SK-N-SH (cell line): ENCODE measurements at regions not wholly inside any gene's neighbourhood (a gene's known extent, or its start where the extent isn't known, plus 50 kb on each side); places are given as distances from the start of the nearest gene placed in this dataset.

ENCODE experiments used
- CTCF ChIA-PET: fragments of 300-600, 350-600 bp; formaldehyde crosslinking; extraction: SDS; loops from one replicate; lab custom pipeline; 2021; lab: Yijun Ruan, JAX
- POLR2A ChIA-PET: fragments of 350-600 bp; sonication (Branson Sonifier 250); formaldehyde crosslinking; extraction: SDS; loops from one replicate; lab custom pipeline; 2020; ENCODE audit warnings: antibody characterized with exemption, inconsistent platforms; lab: Yijun Ruan, JAX
- DNase-seq: peaks from one replicate; pipeline ENCODE4 v3.0.0; 2012
- H2AFZ ChIP-seq: fragments of 200-600 bp; sonication (generic); 2 replicates; pipeline ENCODE4 v1.8.1; 2016; ENCODE audit warnings: antibody characterized with exemption, mild to moderate bottlenecking, low read depth
- H3F3A ChIP-seq: fragments of 200-600 bp; sonication (generic); replicated peaks from 2 replicates; pipeline ENCODE3; 2016; ENCODE audit warnings: antibody characterized with exemption, mild to moderate bottlenecking; ENCODE audit not compliant: insufficient read depth
- H3K27ac ChIP-seq, 2 experiments: fragments of 200-500 bp in 1 of 2; fragments of 200-600 bp in 1 of 2; sonication (Bioruptor generic) in 1 of 2; sonication (generic), shearing (Covaris generic) in 1 of 2; 2 replicates each; pipeline versions ENCODE4 v1.5.1 to v1.6.1; 2014 to 2016; ENCODE audit warnings: low read depth in 2 of 2, inconsistent platforms in 1 of 2, low read length in 1 of 2, mild to moderate bottlenecking in 1 of 2, mixed read lengths in 1 of 2
- H3K27me3 ChIP-seq: fragments of 200-600 bp; sonication (generic), shearing (Covaris generic); 2 replicates; pipeline ENCODE4 v1.6.1; 2016; ENCODE audit warnings: mixed run types; ENCODE audit not compliant: insufficient read depth
- H3K36me3 ChIP-seq, 2 experiments: fragments of 200-500 bp in 1 of 2; fragments of 200-600 bp in 1 of 2; sonication (Bioruptor generic) in 1 of 2; sonication (generic) in 1 of 2; replicated peaks in 1 of 2; 2 replicates each; pipeline versions ENCODE3 to v1.5.1; 2014 to 2016; ENCODE audit warnings: low read length in 1 of 2, mild to moderate bottlenecking in 1 of 2; ENCODE audit not compliant: insufficient read depth in 2 of 2, control insufficient read depth in 1 of 2
- H3K4me1 ChIP-seq, 2 experiments: fragments of 200-500 bp in 1 of 2; fragments of 200-600 bp in 1 of 2; sonication (Bioruptor generic) in 1 of 2; sonication (generic), shearing (Covaris generic) in 1 of 2; 2 replicates each; pipeline versions ENCODE4 v1.5.1 to v1.6.1; 2014 to 2016; ENCODE audit warnings: low read depth in 1 of 2, low read length in 1 of 2, mixed run types in 1 of 2; ENCODE audit not compliant: insufficient read depth in 2 of 2, control insufficient read depth in 1 of 2
- H3K4me2 ChIP-seq: fragments of 200-600 bp; sonication (generic), shearing (Covaris generic); 2 replicates; pipeline ENCODE4 v1.6.1; 2017; ENCODE audit warnings: mixed run types
- H3K4me3 ChIP-seq, 2 experiments: fragments of 200-500 bp in 1 of 2; fragments of 200-600 bp in 1 of 2; sonication (Bioruptor generic) in 1 of 2; sonication (generic), shearing (Covaris generic) in 1 of 2; 2 replicates each; pipeline versions ENCODE4 v1.5.1 to v1.8.1; 2014 to 2016; ENCODE audit warnings: low read depth in 2 of 2, inconsistent platforms in 1 of 2, low read length in 1 of 2, mild to moderate bottlenecking in 1 of 2, mixed read lengths in 1 of 2, moderate library complexity in 1 of 2
- H3K79me2 ChIP-seq: fragments of 200-600 bp; sonication (generic); 2 replicates; pipeline ENCODE4 v1.8.1; 2017; ENCODE audit warnings: mild to moderate bottlenecking; ENCODE audit not compliant: insufficient read depth
- H3K9ac ChIP-seq: fragments of 200-600 bp; sonication (generic); 2 replicates; pipeline ENCODE4 v1.6.1; 2017; ENCODE audit warnings: mixed run types
- H3K9me2 ChIP-seq: fragments of 200-600 bp; sonication (generic); 2 replicates; pipeline ENCODE4 v1.6.1; 2017; ENCODE audit warnings: mixed run types
- H3K9me3 ChIP-seq: fragments of 200-600 bp; sonication (generic); 2 replicates; pipeline ENCODE4 v1.6.1; 2017; ENCODE audit warnings: mixed run types, mild to moderate bottlenecking, moderate library complexity
- H4K20me1 ChIP-seq: fragments of 200-600 bp; sonication (generic); 2 replicates; pipeline ENCODE4 v1.6.1; 2017; ENCODE audit warnings: mild to moderate bottlenecking, mixed run types; ENCODE audit not compliant: insufficient read depth
- CHD2 ChIP-seq: fragments of 150-350 bp; IDR thresholded peaks from 2 replicates; pipeline ENCODE4 v1.6.1; 2018; ENCODE audit warnings: low read length; ENCODE audit not compliant: partially characterized antibody
- CTCF ChIP-seq: fragments of 200-600 bp; sonication (generic); IDR thresholded peaks from 2 replicates; pipeline ENCODE4 v1.6.1; 2017; ENCODE audit warnings: antibody characterized with exemption, mild to moderate bottlenecking, moderate library complexity
- ELF1 ChIP-seq: IDR thresholded peaks from 2 replicates; pipeline ENCODE4 v1.4.0; 2012
- EP300 ChIP-seq, 2 experiments: IDR thresholded peaks; 2 replicates each; pipeline versions ENCODE4 v1.4.0 to v1.6.1; 2012; ENCODE audit warnings: borderline replicate concordance in 1 of 2, low read depth in 1 of 2, low read length in 1 of 2
- FOSL2 ChIP-seq: IDR thresholded peaks from 2 replicates; pipeline ENCODE4 v1.4.0; 2012; ENCODE audit warnings: low read depth, mild to moderate bottlenecking, moderate library complexity, borderline replicate concordance
- FOXM1 ChIP-seq: IDR thresholded peaks from 2 replicates; pipeline ENCODE4 v1.4.0; 2012; ENCODE audit warnings: low read depth, mild to moderate bottlenecking
- GATA2 ChIP-seq: sonication (generic); formaldehyde crosslinking; IDR thresholded peaks from 2 replicates; pipeline ENCODE4 v1.5.0; 2020; ENCODE audit warnings: mild to moderate bottlenecking, missing genetic modification reagents
- IRF3 ChIP-seq: fragments of 150-350 bp; IDR thresholded peaks from 2 replicates; pipeline ENCODE4 v1.6.1; 2016; ENCODE audit warnings: mild to moderate bottlenecking, low read depth, low read length
- JUND ChIP-seq: IDR thresholded peaks from 2 replicates; pipeline ENCODE4 v1.4.0; 2012
- MAX ChIP-seq: IDR thresholded peaks from 2 replicates; pipeline ENCODE4 v1.4.0; 2012; ENCODE audit warnings: low read depth
- MEF2A ChIP-seq: IDR thresholded peaks from 2 replicates; pipeline ENCODE4 v1.4.0; 2012; ENCODE audit warnings: low read depth, borderline replicate concordance
- MXI1 ChIP-seq: IDR thresholded peaks from 2 replicates; pipeline ENCODE4 v1.6.1; 2012; ENCODE audit warnings: mild to moderate bottlenecking, low read depth, low read length, improper control_type of control experiment
- NFIC ChIP-seq: IDR thresholded peaks from 2 replicates; pipeline ENCODE4 v1.4.0; 2012; ENCODE audit warnings: borderline replicate concordance
- NRF1 ChIP-seq: IDR thresholded peaks from 2 replicates; pipeline ENCODE4 v1.6.1; 2012; ENCODE audit warnings: low read depth, mild to moderate bottlenecking, low read length
- PBX3 ChIP-seq: IDR thresholded peaks from 2 replicates; pipeline ENCODE4; 2012
- RAD21 ChIP-seq: IDR thresholded peaks from 2 replicates; pipeline ENCODE4 v1.6.1; 2012; ENCODE audit warnings: mild to moderate bottlenecking, low read length
- RCOR1 ChIP-seq: fragments of 150-350 bp; IDR thresholded peaks from 2 replicates; pipeline ENCODE4 v1.6.1; 2017; ENCODE audit warnings: antibody characterized with exemption, low read length
- RFX5 ChIP-seq: IDR thresholded peaks from 2 replicates; pipeline ENCODE4 v1.6.1; 2012; ENCODE audit warnings: mild to moderate bottlenecking, improper control_type of control experiment, low read length
- RXRA ChIP-seq: IDR thresholded peaks from 2 replicates; pipeline ENCODE4 v1.4.0; 2012; ENCODE audit warnings: low read depth, mild to moderate bottlenecking, borderline replicate concordance
- SIN3A ChIP-seq: IDR thresholded peaks from 2 replicates; pipeline ENCODE4 v1.6.1; 2012; ENCODE audit warnings: low read depth, mild to moderate bottlenecking, low read length, moderate library complexity, borderline replicate concordance
- SMC3 ChIP-seq: IDR thresholded peaks from 2 replicates; pipeline ENCODE4 v1.6.1; 2012; ENCODE audit warnings: low read depth, low read length, improper control_type of control experiment
- USF1 ChIP-seq: IDR thresholded peaks from 2 replicates; pipeline ENCODE4 v1.4.0; 2012; ENCODE audit warnings: low read depth, borderline replicate concordance
- USF2 ChIP-seq: fragments of 150-350 bp; IDR thresholded peaks from 2 replicates; pipeline ENCODE4 v1.6.1; 2017; ENCODE audit warnings: antibody characterized with exemption, low read length, low read depth, borderline replicate concordance
- YY1 ChIP-seq: IDR thresholded peaks from 2 replicates; pipeline ENCODE4 v1.4.0; 2012; ENCODE audit warnings: low read depth, mild to moderate bottlenecking
- ZBTB33 ChIP-seq: IDR thresholded peaks from 2 replicates; pipeline ENCODE4 v1.4.0; 2012; ENCODE audit warnings: low read depth, borderline replicate concordance
- WGBS: methylation state at CpG from one replicate; pipeline ENCODE4 v1.1.6; 2017; ENCODE audit warnings: low lambda C conversion rate; 5-methylcytosine and 5-hydroxymethylcytosine counted together

- no peak for TF ChIP-seq PBX3
- TF ChIP-seq MAX, result no peak
- no peak for TF ChIP-seq GATA2 (CRISPR knock-in tag)
- TF ChIP-seq RFX5, result no peak
- no peak for TF ChIP-seq SMC3
- TF ChIP-seq, all 33 proteins: peak for 0
These were observed 129.3 kb upstream of the PDE7B start (continued) for GRCh38 chr6:135722190-135722589.

GRCh38 chr6:135722679-135723078 lies 128.8 kb upstream of the PDE7B start:
- Histone ChIP-seq H3K27ac (peak overlapping the region in 1 of 2 experiments; percentile 97; a peak in 2 of 4 replicates), H3K9me2 (no peaks in the 10 kb centered on the region), H3K9me3 (no peaks in the 10 kb centered on the region), H3K36me3 (no peaks in the 10 kb centered on the region), H3K4me2 (peak overlapping the region; percentile 77), H3F3A (peaks cover 16% of the 10 kb centered on the region), H3K27me3 (no peaks in the 10 kb centered on the region), H3K79me2 (no peaks in the 10 kb centered on the region), H3K4me3 (0 out of 4 replicates have a peak overlapping the region, but pooled peaks of 1 of the 2 experiments have one; percentile 39), H4K20me1 (no peaks in the 10 kb centered on the region), H3K4me1 (no peaks in the 10 kb centered on the region), H2AFZ (peak overlapping the region; percentile 79; the same call in 1 of the 2 replicates), H3K9ac (peak overlapping the region; percentile 64; the same call in 1 of the 2 replicates)
- DNase-seq, result no peak
- ChIA-PET POLR2A (no interaction called here), CTCF (interaction anchor here (1.4 kb wide), 1 partner anchor 20 kb away, joined by 5 read pairs; no protein-coding TSS in a partner anchor)
- WGBS, result 10% methylated on average over 5 of the region's 5 CpGs
- TF ChIP-seq ZBTB33 (peak; percentile 62; the same call in 1 of the 2 replicates), MEF2A (no peak), RXRA (peak; percentile 99), NRF1 (no peak), RCOR1 (no peak), CTCF (no peak), USF2 (no peak), USF1 (no peak), MAX (peak; percentile 39; the same call in 1 of the 2 replicates), EP300 (IDR thresholded peaks at IDR 0.05; ENCODE audit: borderline replicate concordance in 1 of 2, low read depth in 1 of 2, low read length in 1 of 2) (peak in 1 of 2 experiments; percentile 79; a peak in 2 of 4 replicates), FOXM1 (no peak), ELF1 (no peak), CHD2 (no peak), SIN3A (no peak), GATA2 (CRISPR knock-in tag) (no peak), IRF3 (no peak), JUND (peak; percentile 74), FOSL2 (peak; percentile 90), NFIC (peak; percentile 73), RFX5 (no peak), YY1 (no peak), MXI1 (no peak), RAD21 (no peak)
